ENCODE measurements at regions not wholly inside any gene's neighbourhood (a gene's known extent, or its start where the extent isn't known, plus 50 kb on each side); places are given as distances from the start of the nearest gene placed in this dataset.
A peak's percentile ranks its signal among the peaks of the same experiment; 100 is the strongest.

- POLR2A ChIA-PET, result no interaction called here
- WGBS (ENCODE audit: insufficient coverage), result 100% methylated on average over 1 of the region's 2 CpGs
- CTCF ChIA-PET, result no interaction called here
Measured at GRCh38 chr1:56429288-56429687, 150.1 kb downstream of the PLPP3 start.

GRCh38 chr1:56426587-56427381 is 152.6 kb downstream of the PLPP3 start:
- 100% methylated on average over 1 of the region's 1 CpG for WGBS (ENCODE audit: insufficient coverage)
- DNase-seq, result no peak
- Histone ChIP-seq H3K36me3 (ENCODE audit: control insufficient read depth in 4 of 4, insufficient read depth in 4 of 4, low read length in 3 of 4) (no peaks in the 10 kb centered on the region), H3K4me3 (ENCODE audit: control insufficient read depth in 1 of 7, extremely low read depth in 1 of 7, insufficient read depth in 4 of 7, low read depth in 2 of 7, low read length in 6 of 7) (no peak overlapping the region), H3K4me1 (ENCODE audit: control extremely low read depth in 1 of 4, control insufficient read depth in 4 of 4, insufficient read depth in 4 of 4, low read length in 3 of 4) (peaks cover 4 to 10% (median 8%) of the 10 kb centered on the region in 4 experiments), H3K27me3 (replicated peaks in 2 of 5; ENCODE audit: control insufficient read depth in 4 of 5, insufficient read depth in 5 of 5, low read length in 4 of 5) (no peaks in the 10 kb centered on the region), H3K9me3 (ENCODE audit: control extremely low read depth in 1 of 5, control insufficient read depth in 4 of 5, insufficient read depth in 2 of 5, low read depth in 1 of 5, low read length in 4 of 5) (no peaks in the 10 kb centered on the region), H3K27ac (ENCODE audit: insufficient read depth in 1 of 2, low read depth in 1 of 2, low read length in 2 of 2, poor library complexity in 1 of 2, severe bottlenecking in 2 of 2) (no peak overlapping the region)
- CTCF ChIA-PET, result no interaction called here
- POLR2A ChIA-PET, result no interaction called here

More at GRCh38 chr1:56429288-56429687, 150.1 kb downstream of the PLPP3 start:
- Histone ChIP-seq H3K9me3 (ENCODE audit: control extremely low read depth in 1 of 5, control insufficient read depth in 4 of 5, insufficient read depth in 2 of 5, low read depth in 1 of 5, low read length in 4 of 5) (no peaks in the 10 kb centered on the region), H3K4me1 (ENCODE audit: control extremely low read depth in 1 of 4, control insufficient read depth in 4 of 4, insufficient read depth in 4 of 4, low read length in 3 of 4) (peaks cover 4 to 8% (median 7%) of the 10 kb centered on the region in 4 experiments), H3K27me3 (replicated peaks in 2 of 5; ENCODE audit: control insufficient read depth in 4 of 5, insufficient read depth in 5 of 5, low read length in 4 of 5) (peaks cover 0 to 3% (median 0%) of the 10 kb centered on the region in 5 experiments), H3K36me3 (ENCODE audit: control insufficient read depth in 4 of 4, insufficient read depth in 4 of 4, low read length in 3 of 4) (no peaks in the 10 kb centered on the region), H3K4me3 (ENCODE audit: control insufficient read depth in 1 of 7, extremely low read depth in 1 of 7, insufficient read depth in 4 of 7, low read depth in 2 of 7, low read length in 6 of 7) (no peak overlapping the region), H3K27ac (ENCODE audit: insufficient read depth in 1 of 2, low read depth in 1 of 2, low read length in 2 of 2, poor library complexity in 1 of 2, severe bottlenecking in 2 of 2) (no peak overlapping the region)
- no peak for DNase-seq

GRCh38 chr1:56425494-56426037 is 153.8 kb downstream of the PLPP3 start:
- ChIA-PET CTCF (no interaction called here), POLR2A (no interaction called here)
- no peak overlapping the region for H3K27ac ChIP-seq (ENCODE audit: insufficient read depth in 1 of 2, low read depth in 1 of 2, low read length in 2 of 2, poor library complexity in 1 of 2, severe bottlenecking in 2 of 2)
- peaks cover 4 to 10% (median 8%) of the 10 kb centered on the region in 4 experiments for H3K4me1 ChIP-seq (ENCODE audit: control extremely low read depth in 1 of 4, control insufficient read depth in 4 of 4, insufficient read depth in 4 of 4, low read length in 3 of 4)
- no peaks in the 10 kb centered on the region for H3K36me3 ChIP-seq (ENCODE audit: control insufficient read depth in 4 of 4, insufficient read depth in 4 of 4, low read length in 3 of 4)
- H3K27me3 ChIP-seq (replicated peaks in 2 of 5; ENCODE audit: control insufficient read depth in 4 of 5, insufficient read depth in 5 of 5, low read length in 4 of 5), result no peaks in the 10 kb centered on the region
- DNase-seq, result no peak
- H3K4me3 ChIP-seq (ENCODE audit: control insufficient read depth in 1 of 7, extremely low read depth in 1 of 7, insufficient read depth in 4 of 7, low read depth in 2 of 7, low read length in 6 of 7), result no peak overlapping the region
- 83% methylated on average over 3 of the region's 3 CpGs for WGBS (ENCODE audit: insufficient coverage)
- H3K9me3 ChIP-seq (ENCODE audit: control extremely low read depth in 1 of 5, control insufficient read depth in 4 of 5, insufficient read depth in 2 of 5, low read depth in 1 of 5, low read length in 4 of 5), result no peaks in the 10 kb centered on the region

- no peak overlapping the region for H3K27ac ChIP-seq (ENCODE audit: insufficient read depth in 1 of 2, low read depth in 1 of 2, low read length in 2 of 2, poor library complexity in 1 of 2, severe bottlenecking in 2 of 2)
- DNase-seq, result peak; percentile 34 to 81 (median 79)
- no peaks in the 10 kb centered on the region for H3K36me3 ChIP-seq (ENCODE audit: control insufficient read depth in 4 of 4, insufficient read depth in 4 of 4, low read length in 3 of 4)
Measured at GRCh38 chr1:56424744-56425493, 154.4 kb downstream of the PLPP3 start.

GRCh38 chr1:56423716-56424115 is 155.6 kb downstream of the PLPP3 start:
- Histone ChIP-seq H3K4me3 (ENCODE audit: control insufficient read depth in 1 of 7, extremely low read depth in 1 of 7, insufficient read depth in 4 of 7, low read depth in 2 of 7, low read length in 6 of 7) (no peak overlapping the region), H3K36me3 (ENCODE audit: control insufficient read depth in 4 of 4, insufficient read depth in 4 of 4, low read length in 3 of 4) (no peaks in the 10 kb centered on the region), H3K9me3 (ENCODE audit: control extremely low read depth in 1 of 5, control insufficient read depth in 4 of 5, insufficient read depth in 2 of 5, low read depth in 1 of 5, low read length in 4 of 5) (no peaks in the 10 kb centered on the region), H3K27ac (ENCODE audit: insufficient read depth in 1 of 2, low read depth in 1 of 2, low read length in 2 of 2, poor library complexity in 1 of 2, severe bottlenecking in 2 of 2) (no peak overlapping the region), H3K4me1 (ENCODE audit: control extremely low read depth in 1 of 4, control insufficient read depth in 4 of 4, insufficient read depth in 4 of 4, low read length in 3 of 4) (peaks cover 4 to 10% (median 8%) of the 10 kb centered on the region in 4 experiments), H3K27me3 (replicated peaks in 2 of 5; ENCODE audit: control insufficient read depth in 4 of 5, insufficient read depth in 5 of 5, low read length in 4 of 5) (no peaks in the 10 kb centered on the region)
- POLR2A ChIA-PET, result no interaction called here
- no peak for DNase-seq
- CTCF ChIA-PET, result no interaction called here
- 88% methylated on average over 1 of the region's 4 CpGs for WGBS (ENCODE audit: insufficient coverage)

More at GRCh38 chr1:56424744-56425493, 154.4 kb downstream of the PLPP3 start:
- Histone ChIP-seq H3K27me3 (replicated peaks in 2 of 5; ENCODE audit: control insufficient read depth in 4 of 5, insufficient read depth in 5 of 5, low read length in 4 of 5) (no peaks in the 10 kb centered on the region), H3K4me3 (ENCODE audit: control insufficient read depth in 1 of 7, extremely low read depth in 1 of 7, insufficient read depth in 4 of 7, low read depth in 2 of 7, low read length in 6 of 7) (no peak overlapping the region), H3K9me3 (ENCODE audit: control extremely low read depth in 1 of 5, control insufficient read depth in 4 of 5, insufficient read depth in 2 of 5, low read depth in 1 of 5, low read length in 4 of 5) (no peaks in the 10 kb centered on the region), H3K4me1 (ENCODE audit: control extremely low read depth in 1 of 4, control insufficient read depth in 4 of 4, insufficient read depth in 4 of 4, low read length in 3 of 4) (peaks cover 4 to 10% (median 8%) of the 10 kb centered on the region in 4 experiments)
- 56% methylated on average over 6 of the region's 6 CpGs for WGBS (ENCODE audit: insufficient coverage)
- ChIA-PET CTCF (no interaction called here), POLR2A (no interaction called here)

- Histone ChIP-seq H3K4me3 (ENCODE audit: control insufficient read depth in 1 of 7, extremely low read depth in 1 of 7, insufficient read depth in 4 of 7, low read depth in 2 of 7, low read length in 6 of 7) (no peak overlapping the region), H3K9me3 (ENCODE audit: control extremely low read depth in 1 of 5, control insufficient read depth in 4 of 5, insufficient read depth in 2 of 5, low read depth in 1 of 5, low read length in 4 of 5) (no peaks in the 10 kb centered on the region), H3K27me3 (replicated peaks in 2 of 5; ENCODE audit: control insufficient read depth in 4 of 5, insufficient read depth in 5 of 5, low read length in 4 of 5) (peaks cover 0 to 5% (median 0%) of the 10 kb centered on the region in 5 experiments), H3K36me3 (ENCODE audit: control insufficient read depth in 4 of 4, insufficient read depth in 4 of 4, low read length in 3 of 4) (no peaks in the 10 kb centered on the region), H3K27ac (ENCODE audit: insufficient read depth in 1 of 2, low read depth in 1 of 2, low read length in 2 of 2, poor library complexity in 1 of 2, severe bottlenecking in 2 of 2) (no peak overlapping the region), H3K4me1 (ENCODE audit: control extremely low read depth in 1 of 4, control insufficient read depth in 4 of 4, insufficient read depth in 4 of 4, low read length in 3 of 4) (no peaks in the 10 kb centered on the region)
- ChIA-PET CTCF (no interaction called here), POLR2A (no interaction called here)
- DNase-seq, result no peak
- 83% methylated on average over 3 of the region's 6 CpGs for WGBS (ENCODE audit: insufficient coverage)
Measured at GRCh38 chr1:56418151-56418631, 161.2 kb downstream of the PLPP3 start.

- no peak for DNase-seq
- H3K27ac ChIP-seq (ENCODE audit: insufficient read depth in 1 of 2, low read depth in 1 of 2, low read length in 2 of 2, poor library complexity in 1 of 2, severe bottlenecking in 2 of 2), result no peak overlapping the region
- no peaks in the 10 kb centered on the region for H3K36me3 ChIP-seq (ENCODE audit: control insufficient read depth in 4 of 4, insufficient read depth in 4 of 4, low read length in 3 of 4)
- H3K4me3 ChIP-seq (ENCODE audit: control insufficient read depth in 1 of 7, extremely low read depth in 1 of 7, insufficient read depth in 4 of 7, low read depth in 2 of 7, low read length in 6 of 7), result no peak overlapping the region
- CTCF ChIA-PET, result no interaction called here
- 93% methylated on average over 4 of the region's 4 CpGs for WGBS (ENCODE audit: insufficient coverage)
- POLR2A ChIA-PET, result no interaction called here
- no peaks in the 10 kb centered on the region for H3K4me1 ChIP-seq (ENCODE audit: control extremely low read depth in 1 of 4, control insufficient read depth in 4 of 4, insufficient read depth in 4 of 4, low read length in 3 of 4)
- no peaks in the 10 kb centered on the region for H3K9me3 ChIP-seq (ENCODE audit: control extremely low read depth in 1 of 5, control insufficient read depth in 4 of 5, insufficient read depth in 2 of 5, low read depth in 1 of 5, low read length in 4 of 5)
- peaks cover 0 to 5% (median 0%) of the 10 kb centered on the region in 5 experiments for H3K27me3 ChIP-seq (replicated peaks in 2 of 5; ENCODE audit: control insufficient read depth in 4 of 5, insufficient read depth in 5 of 5, low read length in 4 of 5)
Measured at GRCh38 chr1:56417646-56418045, 161.7 kb downstream of the PLPP3 start.

All from common myeloid progenitor, CD34-positive (primary cell).